ENCODE measurements at regions not wholly inside any gene's neighbourhood (a gene's known extent, or its start where the extent isn't known, plus 50 kb on each side); places are given as distances from the start of the nearest gene placed in this dataset.

GRCh38 chr1:101444381-101444780, 207.6 kb downstream of the S1PR1 start (continued):
- TF ChIP-seq CHD1 (IDR thresholded peaks at IDR 0.05; ENCODE audit: low read depth, low read length): no peak
